ENCODE measurements at regions not wholly inside any gene's neighbourhood (a gene's known extent, or its start where the extent isn't known, plus 50 kb on each side); places are given as distances from the start of the nearest gene placed in this dataset.

- DNase-seq (ENCODE audit: low read depth in 2 of 2) = no peak
Measured at GRCh38 chr5:74355041-74355824, 285.3 kb downstream of the ENC1 start.

GRCh38 chr5:74352256-74352655 lies 288.3 kb downstream of the ENC1 start:
- no peak for DNase-seq (ENCODE audit: low read depth in 2 of 2)

GRCh38 chr5:74342948-74343682 lies 297.4 kb downstream of the ENC1 start:
- no peak for DNase-seq (ENCODE audit: low read depth in 2 of 2)

GRCh38 chr5:74342182-74342581 lies 298.3 kb downstream of the ENC1 start:
- no peak for DNase-seq (ENCODE audit: low read depth in 2 of 2)

- no peak for DNase-seq (ENCODE audit: low read depth in 2 of 2)
Measured at GRCh38 chr5:74341221-74341620, 299.3 kb downstream of the ENC1 start.

- no peak for DNase-seq (ENCODE audit: low read depth in 2 of 2)
Measured at GRCh38 chr5:74340476-74340875, 300.1 kb downstream of the ENC1 start.

- no peak for DNase-seq (ENCODE audit: low read depth in 2 of 2)
Measured at GRCh38 chr5:74337984-74338310, 302.6 kb downstream of the ENC1 start.

- no peak for DNase-seq (ENCODE audit: low read depth in 2 of 2)
Measured at GRCh38 chr5:74337254-74337983, 303.1 kb downstream of the ENC1 start.

GRCh38 chr5:74336297-74336696 lies 304.2 kb downstream of the ENC1 start:
- no peak for DNase-seq (ENCODE audit: low read depth in 2 of 2)

GRCh38 chr5:74334762-74335384 lies 305.7 kb downstream of the ENC1 start:
- DNase-seq (ENCODE audit: low read depth in 2 of 2) = no peak

- DNase-seq (ENCODE audit: low read depth in 2 of 2) = no peak
Measured at GRCh38 chr5:74334062-74334761, 306.3 kb downstream of the ENC1 start.

- DNase-seq (ENCODE audit: low read depth in 2 of 2) = no peak
Measured at GRCh38 chr5:74333430-74333829, 307.1 kb downstream of the ENC1 start.

- no peak for DNase-seq (ENCODE audit: low read depth in 2 of 2)
Measured at GRCh38 chr5:74332682-74333081, 307.8 kb downstream of the ENC1 start.

- no peak for DNase-seq (ENCODE audit: low read depth in 2 of 2)
Measured at GRCh38 chr5:74332006-74332405, 308.5 kb downstream of the ENC1 start.

- DNase-seq (ENCODE audit: low read depth in 2 of 2) = no peak
Measured at GRCh38 chr5:74328221-74328630, 312.3 kb downstream of the ENC1 start.

- DNase-seq (ENCODE audit: low read depth in 2 of 2) = no peak
Measured at GRCh38 chr5:74327339-74327685, 313.2 kb downstream of the ENC1 start.

GRCh38 chr5:74326571-74327338 lies 313.8 kb downstream of the ENC1 start:
- peak; percentile 55 to 74 for DNase-seq (ENCODE audit: low read depth in 2 of 2)

- DNase-seq (ENCODE audit: low read depth in 2 of 2) = no peak
Measured at GRCh38 chr5:74325866-74326265, 314.7 kb downstream of the ENC1 start.

- no peak for DNase-seq (ENCODE audit: low read depth in 2 of 2)
Measured at GRCh38 chr5:74324556-74324955, 316.0 kb downstream of the ENC1 start.

- DNase-seq (ENCODE audit: low read depth in 2 of 2) = no peak
Measured at GRCh38 chr5:74322944-74323343, 317.6 kb downstream of the ENC1 start.

GRCh38 chr5:74322191-74322590 lies 318.3 kb downstream of the ENC1 start:
- no peak for DNase-seq (ENCODE audit: low read depth in 2 of 2)
